ENCODE measurements at regions not wholly inside any gene's neighbourhood (a gene's known extent, or its start where the extent isn't known, plus 50 kb on each side); places are given as distances from the start of the nearest gene placed in this dataset.

DNA sequence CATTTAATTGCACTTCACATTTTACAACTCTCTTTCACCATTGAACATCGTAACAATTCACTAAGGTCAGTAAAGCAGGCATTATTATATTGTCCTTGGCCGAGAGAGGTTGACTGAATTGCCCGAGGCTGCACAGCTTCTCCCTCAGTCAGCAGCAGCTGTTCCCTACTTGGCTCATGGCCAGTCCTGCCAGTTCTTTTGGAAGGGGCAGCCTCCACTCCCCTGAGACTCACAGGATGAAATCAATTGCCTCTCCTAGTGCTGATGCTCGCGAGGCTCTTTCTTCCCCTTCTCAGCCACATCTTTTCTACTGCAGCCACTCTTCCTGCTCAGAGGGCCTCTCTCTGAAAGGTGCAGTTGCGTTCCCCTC is 79.9 kb upstream of the KCNA1 start:
- Histone ChIP-seq H3K27me3 (replicated peaks; ENCODE audit: control insufficient read depth, insufficient read depth, low read length) (peaks cover 4% of the 10 kb centered on the region; the same call in 1 of the 2 replicates), H3K9me3 (peaks cover 10% of the 10 kb centered on the region), H3K36me3 (ENCODE audit: control insufficient read depth, insufficient read depth, low read length) (no peaks in the 10 kb centered on the region), H3K4me3 (ENCODE audit: low read depth, low read length) (no peak overlapping the region), H3K4me1 (no peaks in the 10 kb centered on the region)
- CTCF ChIA-PET: interaction anchor here (0.6 kb wide), 1 partner anchor 545 kb away, joined by 3 read pairs; no protein-coding TSS in a partner anchor
- POLR2A ChIA-PET: no interaction called here
- no peak overlapping the region for H3K4me3 Mint-ChIP-seq (ENCODE audit: unreplicated experiment)
- H3K4me1 Mint-ChIP-seq (ENCODE audit: low read depth, unreplicated experiment): no peaks in the 10 kb centered on the region
- no peaks in the 10 kb centered on the region for H3K36me3 Mint-ChIP-seq (ENCODE audit: insufficient read depth, unreplicated experiment)
- intact Hi-C loops (cut with micrococcal nuclease; ENCODE audit: unreplicated experiment): no loop called here
- peaks cover 44% of the 10 kb centered on the region for H3K27me3 Mint-ChIP-seq (ENCODE audit: insufficient read depth, unreplicated experiment)
- BruUV-seq (replicated peaks): no TSS peak
- DNase-seq: no peak
- TF ChIP-seq, protein P1, sequence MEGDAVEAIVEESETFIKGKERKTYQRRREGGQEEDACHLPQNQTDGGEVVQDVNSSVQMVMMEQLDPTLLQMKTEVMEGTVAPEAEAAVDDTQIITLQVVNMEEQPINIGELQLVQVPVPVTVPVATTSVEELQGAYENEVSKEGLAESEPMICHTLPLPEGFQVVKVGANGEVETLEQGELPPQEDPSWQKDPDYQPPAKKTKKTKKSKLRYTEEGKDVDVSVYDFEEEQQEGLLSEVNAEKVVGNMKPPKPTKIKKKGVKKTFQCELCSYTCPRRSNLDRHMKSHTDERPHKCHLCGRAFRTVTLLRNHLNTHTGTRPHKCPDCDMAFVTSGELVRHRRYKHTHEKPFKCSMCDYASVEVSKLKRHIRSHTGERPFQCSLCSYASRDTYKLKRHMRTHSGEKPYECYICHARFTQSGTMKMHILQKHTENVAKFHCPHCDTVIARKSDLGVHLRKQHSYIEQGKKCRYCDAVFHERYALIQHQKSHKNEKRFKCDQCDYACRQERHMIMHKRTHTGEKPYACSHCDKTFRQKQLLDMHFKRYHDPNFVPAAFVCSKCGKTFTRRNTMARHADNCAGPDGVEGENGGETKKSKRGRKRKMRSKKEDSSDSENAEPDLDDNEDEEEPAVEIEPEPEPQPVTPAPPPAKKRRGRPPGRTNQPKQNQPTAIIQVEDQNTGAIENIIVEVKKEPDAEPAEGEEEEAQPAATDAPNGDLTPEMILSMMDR (IDR thresholded peaks at IDR 0.05; ENCODE audit: insufficient read depth in 1 of 2, low read depth in 1 of 2, low read length in 1 of 2, severe bottlenecking in 1 of 2, unreplicated experiment in 1 of 2): no peak
- H3K9me3 Mint-ChIP-seq (ENCODE audit: unreplicated experiment): no peaks in the 10 kb centered on the region
- no peak overlapping the region for H3K27ac Mint-ChIP-seq (ENCODE audit: unreplicated experiment)

DNA sequence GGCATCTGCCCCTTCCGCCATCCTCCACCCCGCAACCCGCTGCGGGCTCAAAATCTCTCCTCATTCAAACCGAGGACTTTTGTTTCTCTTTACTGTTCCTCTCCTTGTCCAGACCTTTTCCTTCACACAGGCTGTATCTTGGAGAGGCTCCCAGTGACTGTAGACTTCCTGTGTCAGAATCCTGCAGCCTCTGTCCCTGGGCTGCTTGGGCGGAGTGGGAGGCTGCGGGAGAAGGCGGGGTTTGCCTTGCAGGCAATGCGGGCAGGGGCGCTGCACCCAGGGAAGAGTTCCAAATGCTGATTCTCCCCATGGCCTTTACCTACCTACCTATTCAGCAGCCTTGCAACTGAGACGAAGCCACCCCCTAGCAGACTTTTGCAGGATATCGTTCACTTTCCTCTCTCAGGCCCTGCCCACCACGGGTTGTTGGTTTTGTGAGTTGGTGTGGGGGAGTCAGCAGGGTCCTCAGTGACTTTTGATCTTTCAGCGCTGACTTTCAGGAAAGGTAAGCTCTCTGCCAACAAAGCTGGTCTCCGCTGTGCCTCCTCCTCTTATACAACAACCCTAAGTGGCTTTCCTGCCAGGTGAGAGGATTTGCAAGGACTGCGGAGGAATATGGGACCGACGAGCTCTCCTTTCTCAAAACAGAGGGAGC is 79.0 kb upstream of the KCNA1 start:
- TF ChIP-seq, protein P1 (IDR thresholded peaks at IDR 0.05; ENCODE audit: insufficient read depth in 1 of 2, low read depth in 1 of 2, low read length in 1 of 2, severe bottlenecking in 1 of 2, unreplicated experiment in 1 of 2): no peak
- H3K36me3 ChIP-seq (ENCODE audit: control insufficient read depth, insufficient read depth, low read length): no peaks in the 10 kb centered on the region
- H3K36me3 Mint-ChIP-seq (ENCODE audit: insufficient read depth, unreplicated experiment): no peaks in the 10 kb centered on the region
- CTCF ChIA-PET: interaction anchor here (0.9 kb wide), 1 partner anchor 25 kb away, joined by 3 read pairs; no protein-coding TSS in a partner anchor
- peaks cover 4% of the 10 kb centered on the region; the same call in 1 of the 2 replicates for H3K27me3 ChIP-seq (replicated peaks; ENCODE audit: control insufficient read depth, insufficient read depth, low read length)
- no peaks in the 10 kb centered on the region for H3K9me3 Mint-ChIP-seq (ENCODE audit: unreplicated experiment)
- H3K4me1 Mint-ChIP-seq (ENCODE audit: low read depth, unreplicated experiment): no peaks in the 10 kb centered on the region
- H3K4me1 ChIP-seq: no peaks in the 10 kb centered on the region
- H3K4me3 ChIP-seq (ENCODE audit: low read depth, low read length): no peak overlapping the region
- peaks cover 44% of the 10 kb centered on the region for H3K27me3 Mint-ChIP-seq (ENCODE audit: insufficient read depth, unreplicated experiment)
- H3K9me3 ChIP-seq: peaks cover 10% of the 10 kb centered on the region
- POLR2A ChIA-PET: no interaction called here
- no peak overlapping the region for H3K4me3 Mint-ChIP-seq (ENCODE audit: unreplicated experiment)
- intact Hi-C loops (cut with micrococcal nuclease; ENCODE audit: unreplicated experiment): no loop called here
- no TSS peak for BruUV-seq (replicated peaks)
- no peak for DNase-seq
- no peak overlapping the region for H3K27ac Mint-ChIP-seq (ENCODE audit: unreplicated experiment)

DNA sequence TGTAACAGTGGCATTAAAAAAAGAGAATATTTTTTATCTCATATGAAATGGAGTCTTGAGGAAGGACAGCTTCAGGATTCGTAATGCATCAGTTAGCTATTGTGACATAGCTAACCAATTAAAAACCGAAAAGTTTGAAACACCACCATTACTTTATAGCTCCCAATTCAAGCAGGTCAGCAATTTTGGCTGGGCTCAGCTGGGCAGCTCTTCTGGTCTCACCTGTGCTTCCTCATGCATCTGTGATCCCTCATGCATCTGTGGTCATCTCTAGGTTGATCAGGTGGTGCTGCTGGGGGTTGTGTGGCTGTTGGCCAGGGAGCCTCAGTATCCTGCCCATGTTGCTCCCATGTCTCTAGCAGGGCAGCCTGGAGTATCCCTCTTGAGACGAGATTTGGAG is 76.7 kb upstream of the KCNA1 start:
- H3K9me3 ChIP-seq: peaks cover 10% of the 10 kb centered on the region
- no peaks in the 10 kb centered on the region for H3K36me3 ChIP-seq (ENCODE audit: control insufficient read depth, insufficient read depth, low read length)
- no TSS peak for BruUV-seq (replicated peaks)
- intact Hi-C loops (cut with micrococcal nuclease; ENCODE audit: unreplicated experiment): no loop called here
- H3K27me3 ChIP-seq (replicated peaks; ENCODE audit: control insufficient read depth, insufficient read depth, low read length): peaks cover 1% of the 10 kb centered on the region; the same call in 1 of the 2 replicates
- Mint-ChIP-seq H3K36me3 (ENCODE audit: insufficient read depth, unreplicated experiment) (no peaks in the 10 kb centered on the region), H3K4me3 (ENCODE audit: unreplicated experiment) (no peak overlapping the region), H3K27me3 (ENCODE audit: insufficient read depth, unreplicated experiment) (peaks cover 41% of the 10 kb centered on the region), H3K4me1 (ENCODE audit: low read depth, unreplicated experiment) (no peaks in the 10 kb centered on the region), H3K9me3 (ENCODE audit: unreplicated experiment) (no peaks in the 10 kb centered on the region), H3K27ac (ENCODE audit: unreplicated experiment) (no peak overlapping the region)
- TF ChIP-seq, protein P1 (IDR thresholded peaks at IDR 0.05; ENCODE audit: insufficient read depth in 1 of 2, low read depth in 1 of 2, low read length in 1 of 2, severe bottlenecking in 1 of 2, unreplicated experiment in 1 of 2): no peak
- no peaks in the 10 kb centered on the region for H3K4me1 ChIP-seq
- ChIA-PET POLR2A (no interaction called here), CTCF (interaction anchor here (1.2 kb wide), 1 partner anchor 246 kb away, joined by 3 read pairs; no protein-coding TSS in a partner anchor)
- DNase-seq: no peak
- no peak overlapping the region for H3K4me3 ChIP-seq (ENCODE audit: low read depth, low read length)

Measured in Caco-2 (cell line).